GM18499 (cell line): ENCODE measurements at regions not wholly inside any gene's neighbourhood (a gene's known extent, or its start where the extent isn't known, plus 50 kb on each side); places are given as distances from the start of the nearest gene placed in this dataset.
"Not testable (repeated sequence)": the region's sequence is repeated elsewhere in the genome, so short reads cannot be mapped to it uniquely, and the experiment has no call there.

Experiments
- ATAC-seq: cut with Tn5 transposase; IDR thresholded peaks from one replicate; pipeline ENCODE4 v1.9.1; 2021; ENCODE audit warnings: moderate number of reproducible peaks; ENCODE audit not compliant: insufficient read depth, unreplicated experiment

GRCh38 chr6:27553123-27553904 lies 80.4 kb upstream of the ZNF184 start:
- no peak for ATAC-seq

GRCh38 chr6:27551607-27552006 lies 78.7 kb upstream of the ZNF184 start:
- no peak for ATAC-seq

- no peak for ATAC-seq
Measured at GRCh38 chr6:27550692-27551091, 77.8 kb upstream of the ZNF184 start.

GRCh38 chr6:27549241-27549598 lies 76.3 kb upstream of the ZNF184 start:
- not testable (repeated sequence) for ATAC-seq

GRCh38 chr6:27547157-27548075 lies 74.5 kb upstream of the ZNF184 start:
- ATAC-seq = no peak

GRCh38 chr6:27546522-27546921 lies 73.6 kb upstream of the ZNF184 start:
- no peak for ATAC-seq

- no peak for ATAC-seq
Measured at GRCh38 chr6:27545271-27546046, 72.6 kb upstream of the ZNF184 start.

- no peak for ATAC-seq
Measured at GRCh38 chr6:27544612-27545260, 71.8 kb upstream of the ZNF184 start.

- not testable (repeated sequence) for ATAC-seq
Measured at GRCh38 chr6:27544135-27544534, 71.2 kb upstream of the ZNF184 start.

GRCh38 chr6:27542485-27542884 lies 69.6 kb upstream of the ZNF184 start:
- ATAC-seq = no peak

GRCh38 chr6:27541933-27542297 lies 69.0 kb upstream of the ZNF184 start:
- ATAC-seq = no peak

GRCh38 chr6:27541212-27541932 lies 68.5 kb upstream of the ZNF184 start:
- ATAC-seq = no peak

- ATAC-seq = no peak
Measured at GRCh38 chr6:27539551-27539950, 66.6 kb upstream of the ZNF184 start.

GRCh38 chr6:27532820-27533538 lies 60.1 kb upstream of the ZNF184 start:
- ATAC-seq = no peak

GRCh38 chr6:27531772-27532459 lies 59.0 kb upstream of the ZNF184 start:
- ATAC-seq = no peak

GRCh38 chr6:27529796-27530195 lies 56.9 kb upstream of the ZNF184 start:
- not testable (repeated sequence) for ATAC-seq

- ATAC-seq = no peak
Measured at GRCh38 chr6:27528714-27529113, 55.8 kb upstream of the ZNF184 start.
